NOMO-1 treated with dmso at 0.1 percent for 144 hours (cell line): ENCODE measurements at regions not wholly inside any gene's neighbourhood (a gene's known extent, or its start where the extent isn't known, plus 50 kb on each side); places are given as distances from the start of the nearest gene placed in this dataset.
"Not testable (repeated sequence)": the region's sequence is repeated elsewhere in the genome, so short reads cannot be mapped to it uniquely, and the experiment has no call there.

Experiments used
- DNase-seq: peaks from one replicate; lab custom pipeline; 2025; ENCODE audit not compliant: unreplicated experiment; lab: John Stamatoyannopoulos, UW

GRCh38 chr3:43236008-43236407 is 50.3 kb upstream of the SNRK start:
- DNase-seq: no peak

- DNase-seq: no peak
Measured at GRCh38 chr3:43233062-43233461, 53.3 kb upstream of the SNRK start.

GRCh38 chr3:43231276-43232000 is 54.9 kb upstream of the SNRK start:
- no peak for DNase-seq

- not testable (repeated sequence) for DNase-seq
Measured at GRCh38 chr3:43229865-43230264, 56.5 kb upstream of the SNRK start.

GRCh38 chr3:43227685-43228084 is 58.7 kb upstream of the SNRK start:
- not testable (repeated sequence) for DNase-seq

GRCh38 chr3:43224405-43225073 is 61.8 kb upstream of the SNRK start:
- DNase-seq: no peak

- DNase-seq: no peak
Measured at GRCh38 chr3:43223670-43224364, 62.5 kb upstream of the SNRK start.

- DNase-seq: no peak
Measured at GRCh38 chr3:43222590-43222989, 63.8 kb upstream of the SNRK start.

GRCh38 chr3:43221076-43221475 is 65.3 kb upstream of the SNRK start:
- DNase-seq: no peak

GRCh38 chr3:43219616-43220015 is 66.7 kb upstream of the SNRK start:
- DNase-seq: no peak

GRCh38 chr3:43218921-43219320 is 67.4 kb upstream of the SNRK start:
- no peak for DNase-seq

GRCh38 chr3:43218156-43218555 is 68.2 kb upstream of the SNRK start:
- no peak for DNase-seq

- no peak for DNase-seq
Measured at GRCh38 chr3:43217633-43218032, 68.7 kb upstream of the SNRK start.

- no peak for DNase-seq
Measured at GRCh38 chr3:43217206-43217605, 69.1 kb upstream of the SNRK start.

- no peak for DNase-seq
Measured at GRCh38 chr3:43215663-43216275, 70.6 kb upstream of the SNRK start.

- no peak for DNase-seq
Measured at GRCh38 chr3:43215138-43215537, 71.2 kb upstream of the SNRK start.

GRCh38 chr3:43214616-43215015 is 71.7 kb upstream of the SNRK start:
- DNase-seq: no peak

- DNase-seq: no peak
Measured at GRCh38 chr3:43213631-43214030, 72.7 kb upstream of the SNRK start.

GRCh38 chr3:43212914-43213611 is 73.3 kb upstream of the SNRK start:
- DNase-seq: no peak

GRCh38 chr3:43211681-43212080 is 74.7 kb upstream of the SNRK start:
- DNase-seq: no peak
